ENCODE measurements at regions not wholly inside any gene's neighbourhood (a gene's known extent, or its start where the extent isn't known, plus 50 kb on each side); places are given as distances from the start of the nearest gene placed in this dataset.

DNA sequence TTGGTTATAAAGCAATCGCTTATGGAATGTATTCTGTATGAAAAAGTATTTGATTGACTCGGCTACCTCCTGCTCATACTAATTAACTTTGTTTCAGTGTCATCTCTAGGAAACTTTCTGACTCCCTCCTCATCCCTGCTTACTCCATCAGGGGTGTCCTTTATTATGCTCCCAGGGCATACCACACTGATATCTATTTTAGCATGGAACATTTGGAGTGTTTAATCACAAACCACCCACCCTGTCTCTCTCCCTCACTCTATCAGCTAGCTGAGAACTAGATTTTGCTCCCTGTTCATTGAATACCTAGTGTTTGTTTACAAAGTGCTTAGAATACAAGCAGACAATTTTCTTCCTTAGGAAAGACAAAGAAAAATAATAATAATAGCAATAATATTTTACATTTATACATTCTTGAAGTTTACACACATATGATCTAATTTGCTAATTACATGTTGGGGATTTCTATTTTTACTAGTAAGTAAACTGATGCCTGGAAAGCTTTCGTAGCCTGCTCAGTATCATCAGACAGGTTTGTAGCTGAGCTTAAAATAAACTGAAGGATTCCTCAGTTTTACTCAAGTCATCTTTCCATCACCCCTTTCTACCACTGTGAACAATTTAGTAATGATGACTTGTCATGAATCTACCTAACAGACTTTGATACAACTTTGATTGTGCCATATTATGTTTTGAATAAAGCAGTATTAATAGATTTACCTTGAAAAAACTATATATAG is 811.4 kb upstream of the HS3ST1 start:
- intact Hi-C loops (cut with DNase I), result no loop called here
- WGBS, 2 donors, result 27 to 28% methylated on average over 3 of the region's 3 CpGs
- FAIRE-seq, result no peak
- H3K9me3 ChIP-seq, result no peaks in the 10 kb centered on the region
- no peaks in the 10 kb centered on the region for H3K36me3 ChIP-seq
- H3K4me3 ChIP-seq, result no peak overlapping the region
- ATAC-seq, result no peak
- TF ChIP-seq, protein P1, sequence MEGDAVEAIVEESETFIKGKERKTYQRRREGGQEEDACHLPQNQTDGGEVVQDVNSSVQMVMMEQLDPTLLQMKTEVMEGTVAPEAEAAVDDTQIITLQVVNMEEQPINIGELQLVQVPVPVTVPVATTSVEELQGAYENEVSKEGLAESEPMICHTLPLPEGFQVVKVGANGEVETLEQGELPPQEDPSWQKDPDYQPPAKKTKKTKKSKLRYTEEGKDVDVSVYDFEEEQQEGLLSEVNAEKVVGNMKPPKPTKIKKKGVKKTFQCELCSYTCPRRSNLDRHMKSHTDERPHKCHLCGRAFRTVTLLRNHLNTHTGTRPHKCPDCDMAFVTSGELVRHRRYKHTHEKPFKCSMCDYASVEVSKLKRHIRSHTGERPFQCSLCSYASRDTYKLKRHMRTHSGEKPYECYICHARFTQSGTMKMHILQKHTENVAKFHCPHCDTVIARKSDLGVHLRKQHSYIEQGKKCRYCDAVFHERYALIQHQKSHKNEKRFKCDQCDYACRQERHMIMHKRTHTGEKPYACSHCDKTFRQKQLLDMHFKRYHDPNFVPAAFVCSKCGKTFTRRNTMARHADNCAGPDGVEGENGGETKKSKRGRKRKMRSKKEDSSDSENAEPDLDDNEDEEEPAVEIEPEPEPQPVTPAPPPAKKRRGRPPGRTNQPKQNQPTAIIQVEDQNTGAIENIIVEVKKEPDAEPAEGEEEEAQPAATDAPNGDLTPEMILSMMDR (IDR thresholded peaks at IDR 0.05), result no peak
- H3K4me1 ChIP-seq, result no peaks in the 10 kb centered on the region
- no peak for DNase-seq
- no peaks in the 10 kb centered on the region for H3K27me3 ChIP-seq
- no peak overlapping the region for H3K27ac ChIP-seq

- H3K9me3 ChIP-seq, result no peaks in the 10 kb centered on the region
- no peak for ATAC-seq
- no peak overlapping the region for H3K27ac ChIP-seq
- intact Hi-C loops (cut with DNase I), result no loop called here
- no peaks in the 10 kb centered on the region for H3K4me1 ChIP-seq
- H3K36me3 ChIP-seq, result no peaks in the 10 kb centered on the region
- H3K4me3 ChIP-seq, result no peak overlapping the region
- WGBS, 2 donors, result 49 to 56% methylated on average over 6 of the region's 6 CpGs
- TF ChIP-seq, protein P1 (IDR thresholded peaks at IDR 0.05), result no peak
- no peak for DNase-seq
- FAIRE-seq, result no peak
- H3K27me3 ChIP-seq, result no peaks in the 10 kb centered on the region
These were observed 802.4 kb upstream of the HS3ST1 start for GRCh38 chr4:12231098-12231497.

- Histone ChIP-seq H3K36me3 (no peaks in the 10 kb centered on the region), H3K4me3 (no peak overlapping the region), H3K4me1 (no peaks in the 10 kb centered on the region), H3K9me3 (no peaks in the 10 kb centered on the region), H3K27me3 (no peaks in the 10 kb centered on the region), H3K27ac (no peak overlapping the region)
- intact Hi-C loops (cut with DNase I), result no loop called here
- 42 to 71% methylated on average over 2 of the region's 2 CpGs for whole genome bisulfite sequencing, 2 donors
- TF ChIP-seq, protein P1 (IDR thresholded peaks at IDR 0.05), result no peak
- FAIRE-seq (no peak), ATAC-seq (no peak), DNase-seq (no peak)
These were observed 792.3 kb upstream of the HS3ST1 start for GRCh38 chr4:12221031-12221430.

DNA sequence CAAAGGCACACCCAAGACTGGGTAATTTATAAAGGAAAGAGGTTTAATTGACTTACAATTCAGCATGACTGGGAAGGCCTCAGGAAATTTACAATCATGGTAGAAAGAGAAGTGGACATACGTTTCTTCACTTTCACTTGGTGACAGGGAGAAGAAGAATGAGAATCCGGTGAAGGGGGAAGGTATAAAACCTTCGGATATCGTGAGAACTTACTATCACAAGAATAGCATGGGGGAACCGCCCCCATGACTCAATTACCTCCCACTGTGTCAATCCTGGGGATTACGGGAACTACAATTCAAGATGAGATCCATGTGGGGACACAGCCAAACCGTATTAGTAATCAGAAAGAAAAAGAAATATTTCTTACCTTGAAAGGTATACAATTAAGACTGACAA is 782.9 kb upstream of the HS3ST1 start:
- no peaks in the 10 kb centered on the region for H3K9me3 ChIP-seq
- H3K27ac ChIP-seq, result no peak overlapping the region
- H3K4me3 ChIP-seq, result no peak overlapping the region
- ATAC-seq, result no peak
- DNase-seq, result no peak
- H3K4me1 ChIP-seq, result no peaks in the 10 kb centered on the region
- 56 to 72% methylated on average over 7 of the region's 7 CpGs for WGBS, 2 donors
- TF ChIP-seq, protein P1 (IDR thresholded peaks at IDR 0.05), result no peak
- no peak for FAIRE-seq
- intact Hi-C loops (cut with DNase I), result no loop called here
- no peaks in the 10 kb centered on the region for H3K36me3 ChIP-seq
- no peaks in the 10 kb centered on the region for H3K27me3 ChIP-seq

- Histone ChIP-seq H3K9me3 (no peaks in the 10 kb centered on the region), H3K4me1 (no peaks in the 10 kb centered on the region), H3K27ac (no peak overlapping the region), H3K27me3 (no peaks in the 10 kb centered on the region), H3K4me3 (no peak overlapping the region), H3K36me3 (no peaks in the 10 kb centered on the region)
- 59 to 66% methylated on average over 3 of the region's 3 CpGs for WGBS, 2 donors
- ATAC-seq, result no peak
- no peak for DNase-seq
- intact Hi-C loops (cut with DNase I), result no loop called here
- FAIRE-seq, result no peak
- TF ChIP-seq, protein P1 (IDR thresholded peaks at IDR 0.05), result no peak
These were observed 778.7 kb upstream of the HS3ST1 start for GRCh38 chr4:12207396-12207795.

All from pancreas (tissue), 10 donors.